ENCODE measurements at regions not wholly inside any gene's neighbourhood (a gene's known extent, or its start where the extent isn't known, plus 50 kb on each side); places are given as distances from the start of the nearest gene placed in this dataset.

GRCh38 chr7:41378156-41378555 is 324.7 kb downstream of the INHBA start:
- no peak for ATAC-seq
- FAIRE-seq, result no peak
- WGBS (ENCODE audit: missing lambda C conversion rate), result 6% methylated on average over 2 of the region's 2 CpGs
- no peaks in the 10 kb centered on the region for H3K4me1 ChIP-seq
- ChIA-PET CTCF (no interaction called here), POLR2A (no interaction called here)
- no peak overlapping the region for H3K4me2 ChIP-seq
- no peak for DNase-seq (ENCODE audit: low read depth in 1 of 2, low spot score in 1 of 2)
- no peak overlapping the region for H3K27ac ChIP-seq
- H3K4me3 ChIP-seq, result no peak overlapping the region
- TF ChIP-seq GATA3 (IDR thresholded peaks at IDR 0.05; ENCODE audit: borderline replicate concordance), result no peak
- no peak for TF ChIP-seq NFE2L2 (conservative IDR thresholded peaks at IDR 0.05; ENCODE audit: low read length)
- no peak for TF ChIP-seq HOXB5 (CRISPR knock-in tag; IDR thresholded peaks at IDR 0.05)
- no peaks in the 10 kb centered on the region for H3K9me3 ChIP-seq

GRCh38 chr7:41375582-41375981 is 327.3 kb downstream of the INHBA start:
- Histone ChIP-seq H3K9me3 (no peaks in the 10 kb centered on the region), H3K4me3 (no peak overlapping the region), H3K27ac (no peak overlapping the region), H3K4me2 (no peak overlapping the region), H3K4me1 (no peaks in the 10 kb centered on the region)
- no peak for TF ChIP-seq SMC3 (IDR thresholded peaks at IDR 0.05)
- TF ChIP-seq ZSCAN20 (CRISPR knock-in tag; IDR thresholded peaks at IDR 0.05), result no peak
- no peak for TF ChIP-seq PHF8 (IDR thresholded peaks at IDR 0.05; ENCODE audit: borderline replicate concordance, low read depth)
- TF ChIP-seq ZFP36 (IDR thresholded peaks at IDR 0.05; ENCODE audit: borderline replicate concordance, partially characterized antibody), result no peak
- no peak for TF ChIP-seq HES2 (IDR thresholded peaks at IDR 0.05)
- TF ChIP-seq ESRRA (IDR thresholded peaks at IDR 0.05; ENCODE audit: borderline replicate concordance, low read length), result no peak
- no peak for TF ChIP-seq ATOH8 (CRISPR knock-in tag; IDR thresholded peaks at IDR 0.05; ENCODE audit: low read depth)
- no peak for TF ChIP-seq EHF (CRISPR knock-in tag; IDR thresholded peaks at IDR 0.05)
- no peak for TF ChIP-seq FOXS1 (CRISPR knock-in tag; IDR thresholded peaks at IDR 0.05)
- no peak for TF ChIP-seq CBX2 (IDR thresholded peaks at IDR 0.05; ENCODE audit: borderline replicate concordance, low read depth)
- TF ChIP-seq BHLHE40 (IDR thresholded peaks at IDR 0.05; ENCODE audit: low read depth, low read length), result no peak
- TF ChIP-seq SREBF2 (IDR thresholded peaks at IDR 0.05), result no peak
- no peak for TF ChIP-seq MAZ (IDR thresholded peaks at IDR 0.05; ENCODE audit: borderline replicate concordance, low read depth, low read length)
- TF ChIP-seq USF2 (IDR thresholded peaks at IDR 0.05), result no peak
- no peak for TF ChIP-seq CEBPB (IDR thresholded peaks at IDR 0.05)
- no peak for TF ChIP-seq MAFK (IDR thresholded peaks at IDR 0.05; ENCODE audit: partially characterized antibody)
- no peak for TF ChIP-seq RFX5 (IDR thresholded peaks at IDR 0.05)
- no peak for DNase-seq (ENCODE audit: low read depth in 1 of 2, low spot score in 1 of 2)
- CTCF ChIA-PET, result no interaction called here
- no peak for ATAC-seq
- FAIRE-seq, result no peak
- WGBS (ENCODE audit: missing lambda C conversion rate), result 2% methylated on average over 1 of the region's 1 CpG
- POLR2A ChIA-PET, result no interaction called here

GRCh38 chr7:41374150-41374848 is 328.6 kb downstream of the INHBA start:
- FAIRE-seq, result no peak
- no peak for TF ChIP-seq TP53 (CRISPR knock-in tag; IDR thresholded peaks at IDR 0.05)
- no peak for TF ChIP-seq EHMT2 (IDR thresholded peaks at IDR 0.05; ENCODE audit: low read depth)
- TF ChIP-seq SMC3 (IDR thresholded peaks at IDR 0.05), result no peak
- no peak for TF ChIP-seq SREBF2 (IDR thresholded peaks at IDR 0.05)
- no peak for TF ChIP-seq HOXB13 (CRISPR knock-in tag; IDR thresholded peaks at IDR 0.05; ENCODE audit: low read depth)
- TF ChIP-seq ZNF302 (CRISPR knock-in tag; IDR thresholded peaks at IDR 0.05), result no peak
- TF ChIP-seq CHD4 (IDR thresholded peaks at IDR 0.05; ENCODE audit: borderline replicate concordance), result no peak
- TF ChIP-seq PBX3 (IDR thresholded peaks at IDR 0.05), result no peak

More at GRCh38 chr7:41374150-41374848, 328.6 kb downstream of the INHBA start:
- H3K9me3 ChIP-seq, result no peaks in the 10 kb centered on the region
- H3K4me2 ChIP-seq, result no peak overlapping the region
- no peaks in the 10 kb centered on the region for H3K4me1 ChIP-seq
- POLR2A ChIA-PET, result no interaction called here
- H3K4me3 ChIP-seq, result no peak overlapping the region
- H3K27ac ChIP-seq, result no peak overlapping the region
- ATAC-seq, result no peak
- DNase-seq (ENCODE audit: low read depth in 1 of 2, low spot score in 1 of 2), result no peak
- CTCF ChIA-PET, result no interaction called here
- WGBS (ENCODE audit: missing lambda C conversion rate), result 5% methylated on average over 6 of the region's 6 CpGs

Data from A549 (cell line).